ENCODE measurements at regions not wholly inside any gene's neighbourhood (a gene's known extent, or its start where the extent isn't known, plus 50 kb on each side); places are given as distances from the start of the nearest gene placed in this dataset.

- no peaks in the 10 kb centered on the region for H3K36me3 ChIP-seq (replicated peaks; ENCODE audit: insufficient read depth, low read depth)
- no peak overlapping the region for H2AFZ ChIP-seq
- H4K20me1 ChIP-seq (ENCODE audit: insufficient read depth, poor library complexity, severe bottlenecking) = no peaks in the 10 kb centered on the region
- H3K9me2 ChIP-seq (replicated peaks; ENCODE audit: insufficient read depth) = no peaks in the 10 kb centered on the region
- no peaks in the 10 kb centered on the region for H3K4me1 ChIP-seq (ENCODE audit: insufficient read depth)
- H3K27me3 ChIP-seq = no peaks in the 10 kb centered on the region
- H3K4me2 ChIP-seq = no peak overlapping the region
- TF ChIP-seq EZH2phosphoT487 (IDR thresholded peaks at IDR 0.05; ENCODE audit: low read depth, severe bottlenecking, unreplicated experiment) = no peak
- no peak for TF ChIP-seq EZH2 (IDR thresholded peaks at IDR 0.05; ENCODE audit: borderline replicate concordance)
- no peak for TF ChIP-seq CTCF (IDR thresholded peaks at IDR 0.05; ENCODE audit: poor library complexity)
- H3K4me3 ChIP-seq = no peak overlapping the region
- no peak for DNase-seq (ENCODE audit: low spot score)
- H3K27ac ChIP-seq = no peak overlapping the region
- WGBS (ENCODE audit: low lambda C conversion rate, missing lambda C conversion rate) = 62% methylated on average over 3 of the region's 3 CpGs
- H3K79me2 ChIP-seq = no peaks in the 10 kb centered on the region
- no peaks in the 10 kb centered on the region for H3K9me3 ChIP-seq (ENCODE audit: low read depth)
These were observed 648.3 kb upstream of the CFAP20DC start for GRCh38 chr3:59698091-59698490.

DNA sequence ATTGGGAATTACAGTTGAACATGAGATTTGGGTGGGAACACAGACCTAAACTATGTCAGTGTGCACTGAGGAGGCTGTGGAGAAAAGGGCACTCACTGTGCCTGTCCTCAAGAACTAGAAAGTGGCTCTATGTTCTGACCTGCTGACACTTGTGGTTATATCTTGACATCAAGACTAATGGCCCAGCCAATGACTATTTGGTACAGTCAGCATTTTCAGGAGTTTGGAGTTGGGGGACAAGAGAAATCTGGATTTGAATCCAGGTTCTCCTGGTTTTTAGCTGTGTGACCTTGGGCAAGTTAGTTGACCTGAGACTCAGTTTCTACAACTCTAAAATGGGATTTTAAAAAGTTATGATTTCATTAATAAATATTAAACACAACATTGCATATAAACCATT, 647.0 kb upstream of the CFAP20DC start:
- no peak for DNase-seq (ENCODE audit: low spot score)
- no peaks in the 10 kb centered on the region for H3K79me2 ChIP-seq
- H3K27me3 ChIP-seq = no peaks in the 10 kb centered on the region
- H3K9me3 ChIP-seq (ENCODE audit: low read depth) = no peaks in the 10 kb centered on the region
- TF ChIP-seq EZH2phosphoT487 (IDR thresholded peaks at IDR 0.05; ENCODE audit: low read depth, severe bottlenecking, unreplicated experiment) (no peak), CTCF (IDR thresholded peaks at IDR 0.05; ENCODE audit: poor library complexity) (no peak), EZH2 (IDR thresholded peaks at IDR 0.05; ENCODE audit: borderline replicate concordance) (no peak)
- H2AFZ ChIP-seq = no peak overlapping the region
- no peak overlapping the region for H3K4me3 ChIP-seq
- no peak overlapping the region for H3K27ac ChIP-seq
- H4K20me1 ChIP-seq (ENCODE audit: insufficient read depth, poor library complexity, severe bottlenecking) = no peaks in the 10 kb centered on the region
- no peak overlapping the region for H3K4me2 ChIP-seq
- H3K4me1 ChIP-seq (ENCODE audit: insufficient read depth) = no peaks in the 10 kb centered on the region
- no peaks in the 10 kb centered on the region for H3K36me3 ChIP-seq (replicated peaks; ENCODE audit: insufficient read depth, low read depth)
- H3K9me2 ChIP-seq (replicated peaks; ENCODE audit: insufficient read depth) = no peaks in the 10 kb centered on the region

DNA sequence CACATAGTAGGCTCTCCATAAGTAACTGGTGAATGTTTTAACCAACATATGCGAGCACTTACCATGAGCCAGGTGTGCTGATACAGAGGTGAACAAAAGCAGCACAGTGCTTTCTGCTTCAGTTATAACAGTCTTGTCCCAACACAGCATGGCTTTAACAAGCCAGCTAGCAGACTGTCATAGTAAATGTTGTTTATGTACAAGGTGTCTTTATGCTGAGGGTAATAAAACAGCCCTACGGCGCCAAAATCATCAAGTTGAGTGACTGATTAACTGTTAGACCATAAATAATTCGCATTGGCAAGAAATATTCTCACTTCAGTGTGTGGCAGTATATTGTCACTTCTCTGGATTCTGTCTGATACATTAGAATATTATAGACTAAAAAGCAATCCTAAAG, 646.0 kb upstream of the CFAP20DC start:
- WGBS (ENCODE audit: low lambda C conversion rate, missing lambda C conversion rate) = 74% methylated on average over 4 of the region's 4 CpGs
- Histone ChIP-seq H3K4me2 (no peak overlapping the region), H3K9me3 (ENCODE audit: low read depth) (no peaks in the 10 kb centered on the region), H4K20me1 (ENCODE audit: insufficient read depth, poor library complexity, severe bottlenecking) (no peaks in the 10 kb centered on the region), H3K79me2 (no peaks in the 10 kb centered on the region), H3K36me3 (replicated peaks; ENCODE audit: insufficient read depth, low read depth) (no peaks in the 10 kb centered on the region), H3K27ac (no peak overlapping the region), H3K27me3 (no peaks in the 10 kb centered on the region), H2AFZ (no peak overlapping the region), H3K4me3 (no peak overlapping the region), H3K9me2 (replicated peaks; ENCODE audit: insufficient read depth) (no peaks in the 10 kb centered on the region), H3K4me1 (ENCODE audit: insufficient read depth) (no peaks in the 10 kb centered on the region)
- DNase-seq (ENCODE audit: low spot score) = no peak
- no peak for TF ChIP-seq CTCF (IDR thresholded peaks at IDR 0.05; ENCODE audit: poor library complexity)
- no peak for TF ChIP-seq EZH2phosphoT487 (IDR thresholded peaks at IDR 0.05; ENCODE audit: low read depth, severe bottlenecking, unreplicated experiment)
- no peak for TF ChIP-seq EZH2 (IDR thresholded peaks at IDR 0.05; ENCODE audit: borderline replicate concordance)

GRCh38 chr3:59692117-59692516, 642.3 kb upstream of the CFAP20DC start:
- no peak for DNase-seq (ENCODE audit: low spot score)
- Histone ChIP-seq H3K4me1 (ENCODE audit: insufficient read depth) (no peaks in the 10 kb centered on the region), H3K4me3 (no peak overlapping the region), H4K20me1 (ENCODE audit: insufficient read depth, poor library complexity, severe bottlenecking) (no peaks in the 10 kb centered on the region), H3K4me2 (no peak overlapping the region), H3K9me2 (replicated peaks; ENCODE audit: insufficient read depth) (no peaks in the 10 kb centered on the region), H3K27ac (no peak overlapping the region), H3K79me2 (no peaks in the 10 kb centered on the region), H3K9me3 (ENCODE audit: low read depth) (no peaks in the 10 kb centered on the region), H2AFZ (no peak overlapping the region), H3K27me3 (no peaks in the 10 kb centered on the region), H3K36me3 (replicated peaks; ENCODE audit: insufficient read depth, low read depth) (no peaks in the 10 kb centered on the region)
- WGBS (ENCODE audit: low lambda C conversion rate, missing lambda C conversion rate) = 90% methylated on average over 3 of the region's 3 CpGs
- no peak for TF ChIP-seq EZH2phosphoT487 (IDR thresholded peaks at IDR 0.05; ENCODE audit: low read depth, severe bottlenecking, unreplicated experiment)
- TF ChIP-seq EZH2 (IDR thresholded peaks at IDR 0.05; ENCODE audit: borderline replicate concordance) = no peak
- TF ChIP-seq CTCF (IDR thresholded peaks at IDR 0.05; ENCODE audit: poor library complexity) = no peak

Data from hepatocyte (in vitro differentiated cells).